ENCODE measurements at regions not wholly inside any gene's neighbourhood (a gene's known extent, or its start where the extent isn't known, plus 50 kb on each side); places are given as distances from the start of the nearest gene placed in this dataset.

GRCh38 chr21:30942192-30942591, 60.8 kb upstream of the KRTAP11-1 start:
- H2AFZ ChIP-seq (ENCODE audit: low read length), result no peak overlapping the region
- DNase-seq (ENCODE audit: low read depth in 1 of 2, low spot score in 2 of 2) (no peak), FAIRE-seq (no peak)
- no peak overlapping the region for H3K4ac ChIP-seq (replicated peaks; ENCODE audit: insufficient read length, low read depth, low read length)
- H3K79me1 ChIP-seq (ENCODE audit: low read depth, low read length), result no peaks in the 10 kb centered on the region
- H3K27ac ChIP-seq (ENCODE audit: low read depth, low read length), result no peak overlapping the region
- no peak overlapping the region for H2BK12ac ChIP-seq (ENCODE audit: low read depth, low read length)
- H3K4me2 ChIP-seq (ENCODE audit: insufficient read depth in 1 of 2, low read depth in 2 of 2, low read length in 2 of 2), result no peak overlapping the region
- no peak overlapping the region for H4K91ac ChIP-seq (replicated peaks; ENCODE audit: insufficient read length, low read length)
- ChIA-PET POLR2A (ENCODE audit: partially characterized antibody) (no interaction called here), CTCF (ENCODE audit: partially characterized antibody) (no interaction called here)
- no peak overlapping the region for H3K18ac ChIP-seq (ENCODE audit: extremely low read depth, low read length)
- H2AK5ac ChIP-seq (ENCODE audit: low read depth, low read length), result no peak overlapping the region
- H4K20me1 ChIP-seq (replicated peaks in 1 of 2; ENCODE audit: control insufficient read depth in 1 of 2, insufficient read depth in 2 of 2, low read length in 2 of 2), result no peaks in the 10 kb centered on the region
- no peak overlapping the region for H3K14ac ChIP-seq (ENCODE audit: insufficient read length)
- H3K9me3 ChIP-seq (ENCODE audit: insufficient read depth in 2 of 2, low read depth in 1 of 2, low read length in 1 of 2), result no peaks in the 10 kb centered on the region
- H3K79me2 ChIP-seq (ENCODE audit: control insufficient read depth in 1 of 2, insufficient read depth in 2 of 2, low read length in 2 of 2), result no peaks in the 10 kb centered on the region
- H3K27me3 ChIP-seq (replicated peaks in 1 of 4; ENCODE audit: control insufficient read depth in 3 of 4, extremely low read depth in 1 of 4, insufficient read depth in 3 of 4, low read length in 3 of 4), result no peaks in the 10 kb centered on the region
- no peak overlapping the region for H2BK5ac ChIP-seq (ENCODE audit: low read depth, low read length)
- no peak overlapping the region for H2BK20ac ChIP-seq (ENCODE audit: low read length)
- H2BK120ac ChIP-seq (replicated peaks; ENCODE audit: low read depth, low read length), result no peak overlapping the region
- no peak overlapping the region for H3K56ac ChIP-seq (replicated peaks; ENCODE audit: insufficient read length, low read depth, low read length)
- H3K23ac ChIP-seq (ENCODE audit: insufficient read length), result no peak overlapping the region
- peak; percentile 28 to 37; a peak in 3 of 4 replicates for TF ChIP-seq RAD21 (IDR thresholded peaks at IDR 0.05 in 1 of 2, conservative IDR thresholded peaks at IDR 0.05 in 1 of 2; ENCODE audit: low read depth in 2 of 2, low read length in 2 of 2)
- peak in 2 of 3 experiments; percentile 14 to 31; a peak in 2 of 4 replicates for TF ChIP-seq CTCF (IDR thresholded peaks at IDR 0.05; ENCODE audit: control extremely low read depth in 1 of 3, insufficient read depth in 1 of 3, low read depth in 1 of 3, low read length in 3 of 3)
- no peak for TF ChIP-seq ATF2 (IDR thresholded peaks at IDR 0.05; ENCODE audit: low read length)
- no peak for TF ChIP-seq TBP (IDR thresholded peaks at IDR 0.05; ENCODE audit: low read depth, low read length)
- TF ChIP-seq FOSL1 (IDR thresholded peaks at IDR 0.05; ENCODE audit: insufficient read depth, low read depth, low read length), result no peak
- TF ChIP-seq CREB1 (IDR thresholded peaks at IDR 0.05), result no peak
- no peak for TF ChIP-seq SAP30 (IDR thresholded peaks at IDR 0.05; ENCODE audit: insufficient read depth, insufficient replicate concordance, low read length)
- no peak for TF ChIP-seq GTF2F1 (IDR thresholded peaks at IDR 0.05; ENCODE audit: borderline replicate concordance, low read depth, low read length)
- H3K36me3 ChIP-seq (ENCODE audit: control insufficient read depth in 2 of 4, insufficient read depth in 4 of 4, low read length in 3 of 4), result no peaks in the 10 kb centered on the region
- no peak overlapping the region for H4K8ac ChIP-seq (ENCODE audit: extremely low read depth, insufficient read depth, low read length)
- H2BK15ac ChIP-seq (ENCODE audit: low read length), result no peak overlapping the region
- H3K4me3 ChIP-seq (ENCODE audit: extremely low read depth in 1 of 4, insufficient read depth in 2 of 4, low read depth in 3 of 4, low read length in 4 of 4), result no peak overlapping the region
- H3K9ac ChIP-seq (replicated peaks in 1 of 4; ENCODE audit: extremely low read depth in 1 of 4, low read depth in 3 of 4, low read length in 3 of 4), result no peak overlapping the region
- H3K23me2 ChIP-seq (ENCODE audit: low read depth, low read length), result no peaks in the 10 kb centered on the region
- 88% methylated on average over 1 of the region's 1 CpG; no CpG with 5 or more reads in 1 of the 2 experiments for WGBS, 2 experiments (ENCODE audit: extremely low coverage in 1 of 2, insufficient coverage in 1 of 2, insufficient read length in 1 of 2, insufficient replicate concordance in 2 of 2, low coverage in 1 of 2, low lambda C conversion rate in 2 of 2, missing lambda C conversion rate in 1 of 2)
- H3K4me1 ChIP-seq (replicated peaks in 1 of 4; ENCODE audit: control insufficient read depth in 3 of 4, insufficient read depth in 4 of 4, low read length in 3 of 4), result no peaks in the 10 kb centered on the region
- no peak overlapping the region for H4K5ac ChIP-seq (ENCODE audit: insufficient read length, low read depth, low read length)
